ENCODE measurements at regions not wholly inside any gene's neighbourhood (a gene's known extent, or its start where the extent isn't known, plus 50 kb on each side); places are given as distances from the start of the nearest gene placed in this dataset.
A peak's percentile ranks its signal among the peaks of the same experiment; 100 is the strongest.

DNA sequence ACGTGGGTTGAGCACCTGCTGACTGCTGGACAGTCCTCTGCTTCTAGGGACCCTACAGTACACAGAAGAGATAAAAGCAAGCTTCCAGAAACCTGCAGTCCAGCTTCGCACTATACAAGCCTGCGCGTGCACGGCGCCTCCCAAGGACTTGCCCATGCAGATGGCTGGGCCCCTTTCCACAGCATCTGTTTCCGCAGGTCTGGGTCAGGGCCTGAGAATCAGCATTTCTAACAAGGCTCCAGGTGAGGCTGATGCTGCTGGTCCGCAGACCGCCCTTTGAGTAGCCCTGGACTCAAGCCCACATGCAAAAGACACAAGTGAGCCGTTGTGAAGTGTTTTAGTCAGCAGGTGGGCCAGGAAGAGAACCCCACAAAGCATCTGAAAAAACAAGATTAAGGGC lies 133.1 kb downstream of the HSD17B3 start:
- TF ChIP-seq, protein P1, sequence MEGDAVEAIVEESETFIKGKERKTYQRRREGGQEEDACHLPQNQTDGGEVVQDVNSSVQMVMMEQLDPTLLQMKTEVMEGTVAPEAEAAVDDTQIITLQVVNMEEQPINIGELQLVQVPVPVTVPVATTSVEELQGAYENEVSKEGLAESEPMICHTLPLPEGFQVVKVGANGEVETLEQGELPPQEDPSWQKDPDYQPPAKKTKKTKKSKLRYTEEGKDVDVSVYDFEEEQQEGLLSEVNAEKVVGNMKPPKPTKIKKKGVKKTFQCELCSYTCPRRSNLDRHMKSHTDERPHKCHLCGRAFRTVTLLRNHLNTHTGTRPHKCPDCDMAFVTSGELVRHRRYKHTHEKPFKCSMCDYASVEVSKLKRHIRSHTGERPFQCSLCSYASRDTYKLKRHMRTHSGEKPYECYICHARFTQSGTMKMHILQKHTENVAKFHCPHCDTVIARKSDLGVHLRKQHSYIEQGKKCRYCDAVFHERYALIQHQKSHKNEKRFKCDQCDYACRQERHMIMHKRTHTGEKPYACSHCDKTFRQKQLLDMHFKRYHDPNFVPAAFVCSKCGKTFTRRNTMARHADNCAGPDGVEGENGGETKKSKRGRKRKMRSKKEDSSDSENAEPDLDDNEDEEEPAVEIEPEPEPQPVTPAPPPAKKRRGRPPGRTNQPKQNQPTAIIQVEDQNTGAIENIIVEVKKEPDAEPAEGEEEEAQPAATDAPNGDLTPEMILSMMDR (IDR thresholded peaks at IDR 0.05) = no peak
- TF ChIP-seq POLR2A (IDR thresholded peaks at IDR 0.05) (no peak), POLR2AphosphoS5 (IDR thresholded peaks at IDR 0.05) (no peak), EP300 (IDR thresholded peaks at IDR 0.05; ENCODE audit: low read depth) (no peak)
- in situ Hi-C loops (cut with MboI; ENCODE audit: low pct_ligation_motif_present in 1 of 4, low pct_unique_long_range_greater_than_20kb in 1 of 4, low sequenced_read_pairs in 3 of 4) = no loop called here
- Histone ChIP-seq H3K4me3 (no peak overlapping the region), H3K36me3 (no peaks in the 10 kb centered on the region), H3K27me3 (no peaks in the 10 kb centered on the region), H3K4me1 (peaks cover 0 to 24% (median 8%) of the 10 kb centered on the region in 4 donors), H3K9me3 (no peaks in the 10 kb centered on the region), H3K27ac (peak overlapping the region; percentile 43 to 78 (median 63))
- 60 to 91% methylated on average over 1 to 10 of the region's 10 CpGs for WGBS, 2 donors (ENCODE audit: low coverage in 1 of 2)
- DNase-seq = no peak
- intact Hi-C loops (cut with DNase I; ENCODE audit: low total_unique reads) = no loop called here

DNA sequence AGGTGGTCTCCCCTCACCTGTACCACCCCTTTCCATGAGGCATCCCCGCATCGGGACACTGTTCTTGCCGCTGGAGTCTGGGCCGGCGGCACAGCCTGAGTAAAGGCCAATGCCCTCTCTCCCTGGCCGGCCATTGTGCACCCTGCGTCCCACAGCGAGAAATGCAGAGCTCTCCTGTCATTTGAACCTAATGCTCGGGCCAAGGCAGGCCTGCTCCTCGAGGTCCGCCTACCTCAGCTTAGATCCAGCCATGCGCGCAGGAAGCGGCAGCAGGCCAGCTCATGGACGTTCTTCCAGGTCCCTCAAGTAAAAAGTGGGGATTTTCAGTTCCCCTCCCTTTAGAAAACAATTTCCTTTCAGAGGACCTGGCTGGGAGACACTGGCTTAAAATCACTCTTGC lies 135.0 kb downstream of the HSD17B3 start:
- intact Hi-C loops (cut with DNase I; ENCODE audit: low total_unique reads) = no loop called here
- TF ChIP-seq, protein P1 (IDR thresholded peaks at IDR 0.05) = no peak
- TF ChIP-seq EP300 (IDR thresholded peaks at IDR 0.05; ENCODE audit: low read depth) (no peak), POLR2A (IDR thresholded peaks at IDR 0.05) (no peak), POLR2AphosphoS5 (IDR thresholded peaks at IDR 0.05) (no peak)
- 97% methylated on average over 15 of the region's 15 CpGs; no CpG with 5 or more reads in 1 of the 2 donors for WGBS, 2 donors (ENCODE audit: low coverage in 1 of 2)
- peaks cover 0 to 20% (median 8%) of the 10 kb centered on the region in 4 donors for H3K4me1 ChIP-seq
- in situ Hi-C loops (cut with MboI; ENCODE audit: low pct_ligation_motif_present in 1 of 4, low pct_unique_long_range_greater_than_20kb in 1 of 4, low sequenced_read_pairs in 3 of 4) = no loop called here
- no peak overlapping the region for H3K27ac ChIP-seq
- H3K4me3 ChIP-seq = no peak overlapping the region
- no peaks in the 10 kb centered on the region for H3K36me3 ChIP-seq
- no peaks in the 10 kb centered on the region for H3K9me3 ChIP-seq
- H3K27me3 ChIP-seq = no peaks in the 10 kb centered on the region
- DNase-seq = no peak

DNA sequence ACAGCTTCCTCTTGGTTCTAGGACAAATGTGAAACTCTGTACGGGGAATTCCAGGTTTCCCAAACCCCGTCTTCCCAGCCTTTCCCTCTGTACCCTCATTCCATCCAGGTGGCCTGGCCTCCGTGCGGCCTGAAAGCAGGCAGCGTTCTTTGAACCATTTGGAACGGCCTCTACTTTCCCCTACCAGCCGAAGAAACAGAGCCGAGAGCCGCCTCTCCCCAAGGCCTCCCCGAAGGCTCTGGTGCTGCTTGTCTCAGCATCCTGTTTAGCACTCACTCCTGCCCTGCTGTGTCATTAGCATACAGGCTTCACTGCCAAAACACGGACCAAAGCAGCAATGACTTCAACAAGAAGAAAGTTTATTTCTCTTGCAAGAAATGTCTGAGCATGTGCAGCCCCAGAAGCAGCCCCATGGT lies 137.7 kb downstream of the HSD17B3 start:
- TF ChIP-seq POLR2AphosphoS5 (IDR thresholded peaks at IDR 0.05) = no peak
- no peak for TF ChIP-seq EP300 (IDR thresholded peaks at IDR 0.05; ENCODE audit: low read depth)
- no peak for TF ChIP-seq POLR2A (IDR thresholded peaks at IDR 0.05)
- TF ChIP-seq, protein P1 (IDR thresholded peaks at IDR 0.05) = no peak
- Histone ChIP-seq H3K27ac (no peak overlapping the region), H3K4me3 (no peak overlapping the region), H3K27me3 (no peaks in the 10 kb centered on the region), H3K4me1 (peaks cover 0 to 8% (median 3%) of the 10 kb centered on the region in 4 donors), H3K36me3 (no peaks in the 10 kb centered on the region), H3K9me3 (no peaks in the 10 kb centered on the region)
- in situ Hi-C loops (cut with MboI; ENCODE audit: low pct_ligation_motif_present in 1 of 4, low pct_unique_long_range_greater_than_20kb in 1 of 4, low sequenced_read_pairs in 3 of 4) = no loop called here
- intact Hi-C loops (cut with DNase I; ENCODE audit: low total_unique reads) = no loop called here
- WGBS, 2 donors (ENCODE audit: low coverage in 1 of 2) = 88 to 100% methylated on average over 5 to 11 of the region's 11 CpGs
- DNase-seq = no peak

DNA sequence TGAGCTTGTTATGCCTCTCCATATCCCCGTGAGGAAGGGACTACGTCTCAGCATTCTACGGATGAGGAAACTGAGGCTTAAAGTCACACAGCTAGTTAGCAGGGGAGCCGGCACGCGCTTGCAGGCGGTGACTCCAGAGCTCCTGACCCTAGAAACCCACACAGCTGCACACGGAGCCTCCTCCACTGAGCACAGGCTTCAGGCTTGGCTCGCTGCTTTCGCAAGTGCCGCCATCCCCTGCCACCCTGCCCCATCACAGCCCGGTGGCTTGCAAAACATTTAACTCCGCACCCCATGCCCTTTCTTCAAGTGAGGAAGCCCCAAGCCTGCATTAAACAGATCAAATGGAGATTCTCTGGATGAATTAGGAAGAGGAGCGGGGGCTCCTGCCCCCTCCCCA lies 138.3 kb downstream of the HSD17B3 start:
- no peak for DNase-seq
- no peaks in the 10 kb centered on the region for H3K9me3 ChIP-seq
- in situ Hi-C loops (cut with MboI; ENCODE audit: low pct_ligation_motif_present in 1 of 4, low pct_unique_long_range_greater_than_20kb in 1 of 4, low sequenced_read_pairs in 3 of 4) (no loop called here), intact Hi-C loops (cut with DNase I; ENCODE audit: low total_unique reads) (no loop called here)
- H3K27ac ChIP-seq = no peak overlapping the region
- WGBS, 2 donors (ENCODE audit: low coverage in 1 of 2) = 84% methylated on average over 14 of the region's 14 CpGs; no CpG with 5 or more reads in 1 of the 2 donors
- no peak overlapping the region for H3K4me3 ChIP-seq
- no peak for TF ChIP-seq POLR2AphosphoS5 (IDR thresholded peaks at IDR 0.05)
- TF ChIP-seq POLR2A (IDR thresholded peaks at IDR 0.05) = no peak
- no peak for TF ChIP-seq EP300 (IDR thresholded peaks at IDR 0.05; ENCODE audit: low read depth)
- TF ChIP-seq, protein P1 (IDR thresholded peaks at IDR 0.05) = no peak
- peaks cover 0 to 3% (median 0%) of the 10 kb centered on the region in 4 donors for H3K4me1 ChIP-seq
- no peaks in the 10 kb centered on the region for H3K36me3 ChIP-seq
- H3K27me3 ChIP-seq = no peaks in the 10 kb centered on the region
